CD4-positive, alpha-beta T cell (primary cell): ENCODE measurements at regions not wholly inside any gene's neighbourhood (a gene's known extent, or its start where the extent isn't known, plus 50 kb on each side); places are given as distances from the start of the nearest gene placed in this dataset.

Source experiments
- ATAC-seq: fragments of 200-7000 bp; cut with Tn5 transposase; one replicate; pipeline ENCODE4 v1.10.0; 2022; ENCODE audit warnings: mild to moderate bottlenecking; ENCODE audit not compliant: poor library complexity
- CTCF ChIA-PET: fragments of 350-600 bp; sonication (Branson Sonifier 250); formaldehyde crosslinking; loops from one replicate; lab custom pipeline; 2021; ENCODE audit warnings: antibody characterized with exemption, inconsistent platforms; lab: Charles Lee
- POLR2A ChIA-PET: fragments of 350-600 bp; sonication (Branson Sonifier 250); formaldehyde crosslinking; loops from one replicate; lab custom pipeline; 2021; ENCODE audit warnings: antibody characterized with exemption, inconsistent platforms; lab: Charles Lee
- DNase-seq, 14 experiments: peaks; one replicate each; pipeline ENCODE4 v3.0.0-alpha.2; 2013 to 2020; ENCODE audit warnings: mixed read lengths in 2 of 14
- H3K27ac ChIP-seq, 2 donors: one replicate each; pipeline versions ENCODE4 v1.5.1 to v1.7.0; 2013; ENCODE audit warnings: low read length in 2 of 2, low read depth in 1 of 2, mild to moderate bottlenecking in 1 of 2
- H3K27me3 ChIP-seq, 2 experiments: 1 replicate in 1 of 2; 2 replicates in 1 of 2; pipeline versions ENCODE4 v1.6.1 to v1.7.0; 2013; ENCODE audit warnings: low read length in 2 of 2, control low read depth in 1 of 2, mild to moderate bottlenecking in 1 of 2, moderate library complexity in 1 of 2; ENCODE audit not compliant: insufficient read depth in 2 of 2, control insufficient read depth in 1 of 2
- H3K36me3 ChIP-seq: one replicate; pipeline ENCODE4 v1.6.1; 2013; ENCODE audit warnings: low read length, control low read depth; ENCODE audit not compliant: insufficient read depth
- H3K4me1 ChIP-seq: one replicate; pipeline ENCODE4 v1.6.1; 2013; ENCODE audit warnings: low read length, control low read depth; ENCODE audit not compliant: insufficient read depth
- H3K4me3 ChIP-seq: one replicate; pipeline ENCODE4 v1.5.1; 2013; ENCODE audit warnings: mild to moderate bottlenecking, low read length, moderate library complexity
- H3K9me3 ChIP-seq, 2 experiments: 1 replicate in 1 of 2; 2 replicates in 1 of 2; pipeline versions ENCODE4 v1.6.1 to v1.7.0; 2013; ENCODE audit warnings: low read length in 2 of 2, mild to moderate bottlenecking in 2 of 2, control low read depth in 1 of 2, moderate library complexity in 1 of 2; ENCODE audit not compliant: control insufficient read depth in 1 of 2, insufficient read depth in 1 of 2
- H3K27ac Mint-ChIP-seq: one replicate; pipeline ENCODE4 v1.8.0; 2020; ENCODE audit warnings: mixed read lengths
- H3K27me3 Mint-ChIP-seq: one replicate; pipeline ENCODE4 v1.8.0; 2021; ENCODE audit warnings: mixed read lengths
- H3K36me3 Mint-ChIP-seq: one replicate; pipeline ENCODE4 v1.8.0; 2021; ENCODE audit warnings: low read depth, mixed read lengths
- H3K4me1 Mint-ChIP-seq: one replicate; pipeline ENCODE4 v1.8.0; 2021; ENCODE audit warnings: low read depth, mixed read lengths
- H3K4me3 Mint-ChIP-seq: one replicate; pipeline ENCODE4 v1.8.0; 2020; ENCODE audit warnings: mild to moderate bottlenecking, mixed read lengths
- H3K9me3 Mint-ChIP-seq: one replicate; pipeline ENCODE4 v1.8.0; 2020; ENCODE audit warnings: mixed read lengths
- intact Hi-C, 2 experiments: fragments of 100-400 bp; cut with DNase I in 1 of 2; cut with micrococcal nuclease in 1 of 2; formaldehyde crosslinking; loops; one replicate each; pipeline versions ENCODE4 v1.15.1 to v1.9.0; 2023 to 2025; cut with DNase I, micrococcal nuclease
- TF ChIP-seq, protein P1 (sequence below): fragments of 200-600 bp; IDR thresholded peaks from one replicate; pipeline ENCODE4 v1.8.0; 2022; ENCODE audit warnings: antibody characterized with exemption, mild to moderate bottlenecking

GRCh38 chr4:56169061-56169460 is 218.2 kb downstream of the AASDH start:
- Mint-ChIP-seq H3K4me3 (no peak overlapping the region), H3K36me3 (no peaks in the 10 kb centered on the region), H3K9me3 (peaks cover 4% of the 10 kb centered on the region), H3K27me3 (peaks cover 15% of the 10 kb centered on the region), H3K27ac (no peak overlapping the region), H3K4me1 (no peaks in the 10 kb centered on the region)
- POLR2A ChIA-PET = no interaction called here
- no peaks in the 10 kb centered on the region for H3K36me3 ChIP-seq
- CTCF ChIA-PET = no interaction called here
- H3K27me3 ChIP-seq = no peaks in the 10 kb centered on the region
- no peak overlapping the region for H3K27ac ChIP-seq
- intact Hi-C loops = no loop called here
- H3K9me3 ChIP-seq = peaks cover 3 to 7% of the 10 kb centered on the region in 2 experiments
- no peaks in the 10 kb centered on the region for H3K4me1 ChIP-seq
- H3K4me3 ChIP-seq = no peak overlapping the region
- DNase-seq = no peak
- ATAC-seq = no peak
- TF ChIP-seq, protein P1, sequence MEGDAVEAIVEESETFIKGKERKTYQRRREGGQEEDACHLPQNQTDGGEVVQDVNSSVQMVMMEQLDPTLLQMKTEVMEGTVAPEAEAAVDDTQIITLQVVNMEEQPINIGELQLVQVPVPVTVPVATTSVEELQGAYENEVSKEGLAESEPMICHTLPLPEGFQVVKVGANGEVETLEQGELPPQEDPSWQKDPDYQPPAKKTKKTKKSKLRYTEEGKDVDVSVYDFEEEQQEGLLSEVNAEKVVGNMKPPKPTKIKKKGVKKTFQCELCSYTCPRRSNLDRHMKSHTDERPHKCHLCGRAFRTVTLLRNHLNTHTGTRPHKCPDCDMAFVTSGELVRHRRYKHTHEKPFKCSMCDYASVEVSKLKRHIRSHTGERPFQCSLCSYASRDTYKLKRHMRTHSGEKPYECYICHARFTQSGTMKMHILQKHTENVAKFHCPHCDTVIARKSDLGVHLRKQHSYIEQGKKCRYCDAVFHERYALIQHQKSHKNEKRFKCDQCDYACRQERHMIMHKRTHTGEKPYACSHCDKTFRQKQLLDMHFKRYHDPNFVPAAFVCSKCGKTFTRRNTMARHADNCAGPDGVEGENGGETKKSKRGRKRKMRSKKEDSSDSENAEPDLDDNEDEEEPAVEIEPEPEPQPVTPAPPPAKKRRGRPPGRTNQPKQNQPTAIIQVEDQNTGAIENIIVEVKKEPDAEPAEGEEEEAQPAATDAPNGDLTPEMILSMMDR = no peak

GRCh38 chr4:56164907-56165306 is 216.2 kb downstream of the CEP135 start:
- H3K9me3 ChIP-seq = peaks cover 3 to 7% of the 10 kb centered on the region in 2 experiments
- H3K4me3 ChIP-seq = no peak overlapping the region
- ChIA-PET CTCF (no interaction called here), POLR2A (no interaction called here)
- no peaks in the 10 kb centered on the region for H3K27me3 ChIP-seq
- H3K4me1 ChIP-seq = no peaks in the 10 kb centered on the region
- no peak overlapping the region for H3K27ac Mint-ChIP-seq
- H3K27me3 Mint-ChIP-seq = peaks cover 5% of the 10 kb centered on the region
- no peak for DNase-seq
- peaks cover 4% of the 10 kb centered on the region for H3K9me3 Mint-ChIP-seq
- no peaks in the 10 kb centered on the region for H3K36me3 Mint-ChIP-seq
- intact Hi-C loops = no loop called here
- no peak for ATAC-seq
- TF ChIP-seq, protein P1 = no peak
- H3K4me1 Mint-ChIP-seq = no peaks in the 10 kb centered on the region
- no peak overlapping the region for H3K27ac ChIP-seq
- no peaks in the 10 kb centered on the region for H3K36me3 ChIP-seq
- no peak overlapping the region for H3K4me3 Mint-ChIP-seq

GRCh38 chr4:56160636-56161035 is 211.9 kb downstream of the CEP135 start:
- Mint-ChIP-seq H3K9me3 (no peaks in the 10 kb centered on the region), H3K27me3 (no peaks in the 10 kb centered on the region), H3K27ac (no peak overlapping the region), H3K36me3 (no peaks in the 10 kb centered on the region), H3K4me3 (no peak overlapping the region), H3K4me1 (no peaks in the 10 kb centered on the region)
- H3K9me3 ChIP-seq = no peaks in the 10 kb centered on the region
- intact Hi-C loops = no loop called here
- ATAC-seq (no peak), DNase-seq (no peak)
- POLR2A ChIA-PET = interaction anchor here (0.6 kb wide), 1 partner anchor 9 kb away, joined by 3 read pairs; no protein-coding TSS in a partner anchor
- no peak overlapping the region for H3K27ac ChIP-seq
- H3K4me3 ChIP-seq = no peak overlapping the region
- no peaks in the 10 kb centered on the region for H3K36me3 ChIP-seq
- CTCF ChIA-PET = no interaction called here
- TF ChIP-seq, protein P1 = no peak
- H3K27me3 ChIP-seq = no peaks in the 10 kb centered on the region
- no peaks in the 10 kb centered on the region for H3K4me1 ChIP-seq
